DMS79 treated with DMSO at 0.1 percent for 48 hours (cell line): ENCODE measurements at regions not wholly inside any gene's neighbourhood (a gene's known extent, or its start where the extent isn't known, plus 50 kb on each side); places are given as distances from the start of the nearest gene placed in this dataset.
"Not testable (repeated sequence)": the region's sequence is repeated elsewhere in the genome, so short reads cannot be mapped to it uniquely, and the experiment has no call there.

Experiments used
- DNase-seq: peaks from one replicate; lab custom pipeline; 2025; lab: John Stamatoyannopoulos, UW

- DNase-seq: not testable (repeated sequence)
These were observed 106.0 kb downstream of the SPATA18 start for GRCh38 chr4:52157071-52157470.

GRCh38 chr4:52157641-52158316 lies 106.7 kb downstream of the SPATA18 start:
- DNase-seq: no peak

GRCh38 chr4:52160859-52161258 lies 109.8 kb downstream of the SPATA18 start:
- DNase-seq: no peak

GRCh38 chr4:52164116-52164515 lies 113.0 kb downstream of the SPATA18 start:
- DNase-seq: no peak

- no peak for DNase-seq
These were observed 121.1 kb downstream of the SPATA18 start for GRCh38 chr4:52172166-52172565.

GRCh38 chr4:52173470-52174045 lies 122.5 kb downstream of the SPATA18 start:
- no peak for DNase-seq

GRCh38 chr4:52187603-52188002 lies 136.5 kb downstream of the SPATA18 start:
- no peak for DNase-seq

GRCh38 chr4:52192001-52192400 lies 140.9 kb downstream of the SPATA18 start:
- no peak for DNase-seq

- DNase-seq: no peak
These were observed 141.6 kb downstream of the SPATA18 start for GRCh38 chr4:52192721-52193135.

GRCh38 chr4:52195869-52196268 lies 144.8 kb downstream of the SPATA18 start:
- DNase-seq: no peak

- no peak for DNase-seq
These were observed 145.6 kb downstream of the SPATA18 start for GRCh38 chr4:52196606-52197130.

- DNase-seq: no peak
These were observed 146.2 kb downstream of the SPATA18 start for GRCh38 chr4:52197306-52197705.

GRCh38 chr4:52198294-52198693 lies 147.2 kb downstream of the SPATA18 start:
- no peak for DNase-seq

GRCh38 chr4:52199574-52200338 lies 148.7 kb downstream of the SPATA18 start:
- no peak for DNase-seq

GRCh38 chr4:52200339-52200725 lies 149.2 kb downstream of the SPATA18 start:
- DNase-seq: no peak

GRCh38 chr4:52201715-52202114 lies 150.6 kb downstream of the SPATA18 start:
- no peak for DNase-seq

- DNase-seq: no peak
These were observed 151.2 kb downstream of the SPATA18 start for GRCh38 chr4:52202251-52202779.

- DNase-seq: no peak
These were observed 151.8 kb downstream of the SPATA18 start for GRCh38 chr4:52202931-52203330.

- DNase-seq: no peak
These were observed 152.2 kb downstream of the SPATA18 start for GRCh38 chr4:52203351-52203750.

- no peak for DNase-seq
These were observed 153.8 kb downstream of the SPATA18 start for GRCh38 chr4:52204921-52205320.

- DNase-seq: not testable (repeated sequence)
These were observed 156.0 kb downstream of the SPATA18 start for GRCh38 chr4:52207146-52207545.

GRCh38 chr4:52212702-52213101 lies 161.6 kb downstream of the SPATA18 start:
- DNase-seq: no peak

- DNase-seq: no peak
These were observed 180.4 kb downstream of the SPATA18 start for GRCh38 chr4:52231526-52231925.
